NT2/D1 (cell line): ENCODE measurements at regions not wholly inside any gene's neighbourhood (a gene's known extent, or its start where the extent isn't known, plus 50 kb on each side); places are given as distances from the start of the nearest gene placed in this dataset.
"Not testable (repeated sequence)": the region's sequence is repeated elsewhere in the genome, so short reads cannot be mapped to it uniquely, and the experiment has no call there.

Experiments used
- SUZ12 ChIP-seq: IDR thresholded peaks from 2 replicates; pipeline ENCODE4 v1.6.1; 2011; ENCODE audit not compliant: insufficient read length, insufficient read depth; ENCODE audit errors: extremely low read depth
- ZNF274 ChIP-seq: IDR thresholded peaks from 2 replicates; pipeline ENCODE4 v1.6.1; 2011; ENCODE audit warnings: mild to moderate bottlenecking, low read depth, low read length

GRCh38 chr11:46171693-46172092 is 50.4 kb upstream of the PHF21A start:
- not testable (repeated sequence) for TF ChIP-seq ZNF274, SUZ12
